ENCODE measurements at regions not wholly inside any gene's neighbourhood (a gene's known extent, or its start where the extent isn't known, plus 50 kb on each side); places are given as distances from the start of the nearest gene placed in this dataset.

GRCh38 chr2:186105016-186105724 is 366.6 kb downstream of the FSIP2 start:
- TF ChIP-seq POLR2A (IDR thresholded peaks at IDR 0.05) (no peak), CTCF (IDR thresholded peaks at IDR 0.05) (no peak)
